Mucosa of gallbladder (tissue), 1 donor: ENCODE measurements at regions not wholly inside any gene's neighbourhood (a gene's known extent, or its start where the extent isn't known, plus 50 kb on each side); places are given as distances from the start of the nearest gene placed in this dataset.
"Not testable (repeated sequence)": the region's sequence is repeated elsewhere in the genome, so short reads cannot be mapped to it uniquely, and the experiment has no call there.

ENCODE experiments used
- DNase-seq: peaks from one replicate; pipeline ENCODE4 v3.0.0-alpha.2; 2020; ENCODE audit warnings: low spot score
- donor health status: DM: no; HTN: no; CAD: no.

GRCh38 chr11:13135385-13136271 lies 126.5 kb downstream of the RASSF10 start:
- no peak for DNase-seq

- DNase-seq: no peak
Measured at GRCh38 chr11:13136272-13136596, 127.1 kb downstream of the RASSF10 start.

GRCh38 chr11:13137844-13138301 lies 128.8 kb downstream of the RASSF10 start:
- no peak for DNase-seq

- DNase-seq: not testable (repeated sequence)
Measured at GRCh38 chr11:13139085-13139484, 130.0 kb downstream of the RASSF10 start.

GRCh38 chr11:13140028-13140870 lies 131.1 kb downstream of the RASSF10 start:
- DNase-seq: peak; percentile 87

GRCh38 chr11:13140873-13141655 lies 131.9 kb downstream of the RASSF10 start:
- DNase-seq: no peak

- DNase-seq: no peak
Measured at GRCh38 chr11:13141731-13142709, 132.9 kb downstream of the RASSF10 start.

- DNase-seq: peak; percentile 37
Measured at GRCh38 chr11:13143486-13144297, 133.9 kb upstream of the BMAL1 start.

DNA sequence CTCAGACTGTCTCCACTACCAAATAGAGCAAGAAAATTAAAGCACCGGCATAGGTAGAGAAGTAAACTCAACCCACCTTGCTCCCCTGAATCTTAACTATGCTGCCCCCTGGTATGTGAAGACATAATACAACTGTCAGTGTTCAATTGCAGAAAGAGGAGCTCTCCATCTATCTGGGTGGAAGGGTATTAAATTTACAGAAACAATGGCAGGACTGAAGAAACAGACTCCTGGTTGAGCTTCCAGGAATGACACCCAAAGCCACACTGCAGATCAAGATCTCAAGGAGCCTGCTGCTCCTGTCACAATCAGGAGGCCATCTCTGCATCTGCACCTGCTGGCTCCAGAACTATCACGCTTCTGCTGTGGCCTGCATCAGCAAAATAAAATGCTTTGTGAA lies 132.1 kb upstream of the BMAL1 start:
- DNase-seq: no peak

GRCh38 chr11:13149991-13150390 lies 127.6 kb upstream of the BMAL1 start:
- DNase-seq: no peak

DNA sequence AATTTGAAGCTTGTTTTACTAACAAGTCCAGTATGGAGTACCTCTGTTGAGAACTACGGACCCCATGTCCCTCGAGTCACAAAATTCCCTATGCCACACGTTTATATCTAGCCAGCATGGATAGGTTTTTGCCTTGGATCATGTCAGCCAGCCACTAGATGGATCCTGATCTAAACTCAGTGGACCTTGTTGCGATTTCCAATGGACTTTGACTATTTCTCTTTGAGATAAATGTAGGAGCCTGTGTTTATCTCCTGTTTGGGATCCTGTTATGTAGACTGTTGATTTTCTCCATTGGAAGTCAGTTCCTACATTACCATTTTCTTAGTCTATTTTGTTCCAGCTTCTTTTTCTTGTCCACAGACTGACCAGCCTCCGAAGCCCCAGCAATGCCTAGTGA lies 127.1 kb upstream of the BMAL1 start:
- DNase-seq: no peak

DNA sequence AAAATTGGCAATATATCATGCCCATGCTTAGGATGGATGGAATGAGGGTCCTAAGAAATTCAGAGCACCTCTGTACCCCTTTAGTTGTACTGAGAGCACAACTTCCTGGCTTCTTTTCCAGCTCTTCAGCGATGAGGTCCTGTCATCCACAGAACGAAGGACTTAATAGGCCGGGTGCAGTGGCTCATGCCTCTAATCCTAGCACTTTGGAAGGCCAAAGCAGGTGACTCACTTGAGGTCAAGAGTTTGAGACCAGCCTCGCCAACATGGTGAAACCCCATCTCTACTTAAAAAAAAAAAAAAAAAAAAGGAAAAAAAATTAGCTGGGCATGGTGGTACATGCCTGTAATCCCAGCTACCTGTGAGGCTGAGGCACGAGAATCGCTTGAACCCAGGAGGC lies 125.3 kb upstream of the BMAL1 start:
- no peak for DNase-seq

GRCh38 chr11:13152736-13153541 lies 124.7 kb upstream of the BMAL1 start:
- no peak for DNase-seq

DNA sequence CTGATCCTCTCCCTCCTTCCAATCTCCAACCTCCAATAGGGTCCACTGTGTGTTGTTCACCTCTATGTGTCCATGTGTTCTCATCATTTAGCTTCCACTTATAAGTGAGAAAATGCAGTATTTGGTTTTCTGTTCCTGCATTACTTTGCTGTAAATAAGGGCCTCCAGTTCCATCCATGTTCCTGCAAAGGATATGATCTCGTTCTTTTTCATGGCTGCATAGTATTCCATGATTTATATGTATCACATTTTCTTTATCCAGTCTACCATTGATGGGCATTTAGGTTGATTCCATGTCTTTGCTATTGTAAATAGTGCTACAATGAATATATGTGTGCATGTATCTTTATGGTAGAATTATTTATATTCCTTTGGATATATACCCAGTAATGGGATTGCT lies 123.2 kb upstream of the BMAL1 start:
- not testable (repeated sequence) for DNase-seq

GRCh38 chr11:13160346-13160745 lies 117.2 kb upstream of the BMAL1 start:
- no peak for DNase-seq

DNA sequence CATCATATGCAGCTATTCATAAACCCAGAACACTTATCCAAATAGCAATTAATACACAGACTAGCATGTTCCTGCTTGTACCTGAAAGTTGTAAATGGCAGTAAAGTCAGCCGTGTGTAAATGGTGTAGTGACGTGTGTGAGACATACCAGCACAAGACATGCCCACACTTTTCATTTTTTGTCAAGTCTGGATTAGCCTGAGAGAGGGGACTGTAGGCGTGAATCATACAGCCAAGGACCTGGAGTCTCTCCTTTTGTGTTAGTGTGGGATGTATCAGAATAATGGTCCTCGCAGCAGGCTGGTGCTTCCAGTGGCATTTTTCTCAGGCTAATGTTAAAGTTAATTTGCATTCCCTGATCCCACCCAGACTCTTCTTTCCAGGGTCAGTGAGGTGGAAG lies 116.8 kb upstream of the BMAL1 start:
- DNase-seq: no peak

DNA sequence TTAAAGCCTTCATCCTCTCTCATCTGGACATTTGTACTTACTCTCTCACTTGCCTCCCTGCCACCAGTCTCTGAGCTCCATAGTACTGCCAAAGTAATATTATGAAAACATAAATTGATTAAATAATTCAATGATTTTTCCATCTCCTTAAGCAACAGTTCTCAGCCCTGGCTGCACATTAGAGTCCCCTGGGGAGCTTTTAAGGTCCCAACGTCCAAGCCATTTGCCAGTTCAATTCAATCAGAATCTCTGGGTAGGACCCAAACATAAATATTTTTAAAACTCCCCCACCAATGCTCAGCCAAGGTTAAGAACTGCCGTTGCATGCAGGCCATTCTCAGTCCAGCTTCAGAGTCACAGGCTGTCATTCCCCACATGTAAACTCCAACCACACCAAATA lies 114.4 kb upstream of the BMAL1 start:
- DNase-seq: no peak

- DNase-seq: no peak
Measured at GRCh38 chr11:13166036-13166435, 111.6 kb upstream of the BMAL1 start.

DNA sequence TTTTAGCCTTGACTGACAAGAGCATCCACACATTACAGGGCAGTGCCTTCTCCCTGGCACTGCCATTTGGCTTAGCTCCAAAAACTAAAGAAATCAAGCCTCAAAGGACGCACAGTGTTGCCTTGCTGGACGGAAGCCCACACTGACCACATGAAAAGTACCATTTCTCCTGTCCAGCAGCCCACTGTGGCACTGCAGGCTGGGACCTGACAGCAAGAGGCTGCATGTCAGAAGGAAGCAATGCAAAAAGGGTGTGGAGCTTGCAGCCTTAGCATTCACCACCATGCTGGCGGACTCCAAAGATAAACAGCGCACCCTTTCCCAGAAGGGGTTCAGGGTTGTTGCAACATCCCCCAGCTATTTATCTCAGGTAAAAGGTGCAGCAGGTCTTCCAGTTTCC lies 109.3 kb upstream of the BMAL1 start:
- no peak for DNase-seq
